Neutrophil (primary cell): ENCODE measurements at regions not wholly inside any gene's neighbourhood (a gene's known extent, or its start where the extent isn't known, plus 50 kb on each side); places are given as distances from the start of the nearest gene placed in this dataset.

ENCODE experiments used
- H3K27ac ChIP-seq: fragments of 200-600 bp; sonication (generic); 2 replicates; pipeline ENCODE4 v1.5.1; 2016; ENCODE audit warnings: mild to moderate bottlenecking, moderate library complexity
- H3K27me3 ChIP-seq: fragments of 200-600 bp; sonication (generic); 2 replicates; pipeline ENCODE4 v1.6.0; 2016; ENCODE audit warnings: mild to moderate bottlenecking
- H3K36me3 ChIP-seq: fragments of 200-600 bp; sonication (generic); 2 replicates; pipeline ENCODE4 v1.5.1; 2017
- H3K4me1 ChIP-seq, 2 experiments: fragments of 200-600 bp in 1 of 2; sonication (generic) in 1 of 2; 1 replicate in 1 of 2; 2 replicates in 1 of 2; pipeline versions ENCODE4 v1.5.1 to v1.6.1; 2013 to 2016; ENCODE audit warnings: low read depth in 1 of 2, low read length in 1 of 2, mild to moderate bottlenecking in 1 of 2, moderate library complexity in 1 of 2; ENCODE audit not compliant: control insufficient read depth in 1 of 2, insufficient read depth in 1 of 2
- H3K4me3 ChIP-seq, 2 experiments: fragments of 200-600 bp in 1 of 2; sonication (generic) in 1 of 2; 1 replicate in 1 of 2; 2 replicates in 1 of 2; pipeline ENCODE4 v1.5.1; 2013 to 2016; ENCODE audit warnings: low read depth in 1 of 2, low read length in 1 of 2, mild to moderate bottlenecking in 1 of 2, moderate library complexity in 1 of 2
- H3K9me3 ChIP-seq: fragments of 200-600 bp; sonication (generic); 2 replicates; pipeline ENCODE4 v1.5.1; 2016
- TF ChIP-seq, protein P1 (sequence below): fragments of 200-600 bp; sonication (generic); IDR thresholded peaks from 2 replicates; pipeline ENCODE4 v1.5.1; 2016; ENCODE audit warnings: antibody characterized with exemption

DNA sequence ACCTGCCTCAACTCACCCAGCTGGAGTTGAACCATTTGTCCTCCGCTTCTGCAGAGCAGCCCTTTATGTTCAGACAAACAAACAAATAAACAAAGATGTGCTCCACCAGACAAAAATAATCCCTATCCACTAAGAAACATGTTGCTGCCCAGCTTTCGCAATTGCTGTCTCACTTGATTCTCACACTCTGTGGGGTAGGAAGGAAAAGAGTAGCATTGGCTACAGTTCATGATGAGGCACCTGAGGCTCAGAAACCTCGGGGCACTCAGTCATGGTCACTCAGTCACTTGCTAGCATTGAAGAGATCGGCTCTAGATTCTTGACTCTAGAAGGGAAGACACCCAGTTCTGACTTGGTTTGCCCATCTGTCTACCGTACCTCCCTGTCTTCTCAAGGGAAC is 88.0 kb upstream of the ZMIZ1 start:
- H3K27ac ChIP-seq = no peak overlapping the region
- no peaks in the 10 kb centered on the region for H3K4me1 ChIP-seq
- no peaks in the 10 kb centered on the region for H3K9me3 ChIP-seq
- no peaks in the 10 kb centered on the region for H3K36me3 ChIP-seq
- H3K4me3 ChIP-seq = no peak overlapping the region
- H3K27me3 ChIP-seq = peaks cover 3% of the 10 kb centered on the region
- TF ChIP-seq, protein P1, sequence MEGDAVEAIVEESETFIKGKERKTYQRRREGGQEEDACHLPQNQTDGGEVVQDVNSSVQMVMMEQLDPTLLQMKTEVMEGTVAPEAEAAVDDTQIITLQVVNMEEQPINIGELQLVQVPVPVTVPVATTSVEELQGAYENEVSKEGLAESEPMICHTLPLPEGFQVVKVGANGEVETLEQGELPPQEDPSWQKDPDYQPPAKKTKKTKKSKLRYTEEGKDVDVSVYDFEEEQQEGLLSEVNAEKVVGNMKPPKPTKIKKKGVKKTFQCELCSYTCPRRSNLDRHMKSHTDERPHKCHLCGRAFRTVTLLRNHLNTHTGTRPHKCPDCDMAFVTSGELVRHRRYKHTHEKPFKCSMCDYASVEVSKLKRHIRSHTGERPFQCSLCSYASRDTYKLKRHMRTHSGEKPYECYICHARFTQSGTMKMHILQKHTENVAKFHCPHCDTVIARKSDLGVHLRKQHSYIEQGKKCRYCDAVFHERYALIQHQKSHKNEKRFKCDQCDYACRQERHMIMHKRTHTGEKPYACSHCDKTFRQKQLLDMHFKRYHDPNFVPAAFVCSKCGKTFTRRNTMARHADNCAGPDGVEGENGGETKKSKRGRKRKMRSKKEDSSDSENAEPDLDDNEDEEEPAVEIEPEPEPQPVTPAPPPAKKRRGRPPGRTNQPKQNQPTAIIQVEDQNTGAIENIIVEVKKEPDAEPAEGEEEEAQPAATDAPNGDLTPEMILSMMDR = no peak

DNA sequence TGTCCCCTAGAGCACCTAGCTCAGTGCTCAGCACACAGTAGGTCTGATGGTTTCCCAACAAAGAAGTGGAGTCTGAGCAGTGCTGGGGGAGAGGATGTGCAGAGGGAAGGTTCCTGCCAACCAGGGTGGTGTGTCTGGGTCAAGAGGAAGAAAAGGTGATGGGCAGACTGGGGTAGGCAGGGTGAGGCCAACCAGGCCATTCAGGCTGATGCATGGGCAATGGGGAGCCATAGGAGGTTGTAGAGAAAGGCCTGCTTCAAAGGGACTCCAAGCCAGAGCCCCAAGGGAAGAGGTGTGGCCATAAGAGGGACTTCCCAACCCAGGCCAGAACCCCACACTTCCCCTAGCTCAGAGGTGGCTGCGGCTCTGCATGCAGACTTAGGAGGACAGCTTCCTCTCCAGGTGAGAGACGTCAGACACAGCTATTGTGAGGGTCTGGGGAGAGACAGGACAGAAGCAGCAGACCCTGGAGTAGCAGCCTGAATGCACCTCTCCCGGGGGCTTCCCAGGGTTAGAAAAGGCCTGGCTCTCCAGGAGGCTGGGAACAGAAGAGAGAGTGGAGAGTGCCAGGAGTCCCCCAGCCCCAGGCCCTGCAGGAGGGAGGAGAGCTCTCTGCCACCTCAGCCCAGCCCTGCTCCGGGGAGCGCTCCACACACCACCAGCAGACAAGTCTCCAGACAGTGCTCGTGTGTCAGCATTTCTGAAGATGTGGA is 87.4 kb upstream of the ZMIZ1 start:
- no peaks in the 10 kb centered on the region for H3K4me1 ChIP-seq
- H3K9me3 ChIP-seq = no peaks in the 10 kb centered on the region
- H3K4me3 ChIP-seq = no peak overlapping the region
- H3K36me3 ChIP-seq = no peaks in the 10 kb centered on the region
- no peak overlapping the region for H3K27ac ChIP-seq
- TF ChIP-seq, protein P1 = no peak
- no peaks in the 10 kb centered on the region for H3K27me3 ChIP-seq

DNA sequence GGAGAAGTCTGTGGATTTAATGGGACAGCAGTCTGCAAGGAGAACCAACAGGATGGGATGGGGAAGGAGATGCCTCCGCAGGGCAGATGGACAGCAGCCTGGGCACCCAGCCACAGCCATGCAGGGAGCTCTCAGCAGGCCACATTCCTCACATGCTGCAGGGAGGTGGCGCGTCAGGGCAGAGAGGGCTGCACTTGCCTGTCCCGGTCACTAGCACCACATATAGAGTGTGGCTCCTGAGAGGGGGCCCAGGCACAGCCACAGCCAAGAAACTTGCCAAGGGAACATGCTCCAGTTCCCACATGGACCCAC is 86.8 kb upstream of the ZMIZ1 start:
- Histone ChIP-seq H3K4me3 (no peak overlapping the region), H3K4me1 (no peaks in the 10 kb centered on the region), H3K27me3 (no peaks in the 10 kb centered on the region), H3K27ac (no peak overlapping the region), H3K36me3 (no peaks in the 10 kb centered on the region), H3K9me3 (no peaks in the 10 kb centered on the region)
- TF ChIP-seq, protein P1 = no peak

DNA sequence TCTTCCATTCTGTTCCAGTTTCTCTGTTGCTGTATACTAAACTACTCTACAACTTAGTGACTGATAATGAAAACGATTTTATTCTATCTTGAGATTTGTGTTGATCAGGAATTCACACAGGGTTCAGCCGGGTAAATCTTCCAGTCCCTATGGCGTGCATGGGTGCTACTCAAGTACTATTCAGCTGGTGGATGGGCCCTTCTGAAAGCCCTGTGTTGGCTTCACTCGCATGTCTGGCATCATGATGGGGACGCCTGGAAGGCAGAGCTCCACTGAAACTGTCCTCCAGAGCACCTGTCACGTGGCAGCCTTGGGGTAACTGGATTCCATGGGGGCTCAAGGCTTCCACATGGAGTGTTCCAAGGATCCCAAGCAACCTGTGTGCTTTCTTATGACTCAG is 86.0 kb upstream of the ZMIZ1 start:
- TF ChIP-seq, protein P1 = no peak
- H3K4me1 ChIP-seq = no peaks in the 10 kb centered on the region
- H3K36me3 ChIP-seq = no peaks in the 10 kb centered on the region
- H3K27ac ChIP-seq = no peak overlapping the region
- H3K27me3 ChIP-seq = no peaks in the 10 kb centered on the region
- no peaks in the 10 kb centered on the region for H3K9me3 ChIP-seq
- no peak overlapping the region for H3K4me3 ChIP-seq

DNA sequence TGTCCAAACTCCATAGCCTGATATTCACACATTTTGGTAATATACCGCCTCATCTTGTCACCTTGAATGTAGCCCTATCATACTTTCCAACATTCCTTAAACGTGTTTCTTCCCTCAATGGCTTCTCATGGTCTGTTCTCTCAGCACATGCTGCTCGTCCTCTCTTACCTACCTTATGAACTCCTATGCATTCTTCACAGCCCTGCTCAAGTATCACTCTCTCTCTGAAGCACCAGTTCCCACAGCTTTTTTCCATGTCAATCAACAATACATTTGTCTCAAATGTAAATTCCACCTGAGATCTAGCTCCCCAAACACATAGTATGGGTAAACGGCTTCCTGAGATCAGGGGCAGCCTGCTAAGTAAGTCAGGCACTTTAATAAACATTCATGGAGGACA is 85.2 kb upstream of the ZMIZ1 start:
- Histone ChIP-seq H3K27ac (no peak overlapping the region), H3K9me3 (no peaks in the 10 kb centered on the region), H3K4me3 (no peak overlapping the region), H3K27me3 (no peaks in the 10 kb centered on the region), H3K36me3 (no peaks in the 10 kb centered on the region), H3K4me1 (no peaks in the 10 kb centered on the region)
- TF ChIP-seq, protein P1 = no peak
